ENCODE measurements at regions not wholly inside any gene's neighbourhood (a gene's known extent, or its start where the extent isn't known, plus 50 kb on each side); places are given as distances from the start of the nearest gene placed in this dataset.
A peak's percentile ranks its signal among the peaks of the same experiment; 100 is the strongest.

- ChIA-PET CTCF (interaction anchor here (0.5 to 2.0 kb wide), 3 partner anchors 56 to 146 kb away, joined by 3 to 5 read pairs (median 4); no protein-coding TSS in a partner anchor), POLR2A (interaction anchor here (1.4 kb wide), 1 partner anchor 11 kb away, joined by 4 read pairs; no protein-coding TSS in a partner anchor)
- Mint-ChIP-seq H3K27ac (peak overlapping the region; percentile 53; the same call in 1 of the 2 replicates), H3K4me3 (no peak overlapping the region), H3K36me3 (no peaks in the 10 kb centered on the region), H3K4me1 (peaks cover 32% of the 10 kb centered on the region), H3K27me3 (ENCODE audit: low read depth) (no peaks in the 10 kb centered on the region), H3K9me3 (no peaks in the 10 kb centered on the region)
- ATAC-seq (no peak), DNase-seq (ENCODE audit: low spot score) (no peak)
- TF ChIP-seq MXD4 (CRISPR knock-in tag; IDR thresholded peaks at IDR 0.05; ENCODE audit: borderline replicate concordance) (no peak), HMGXB4 (CRISPR knock-in tag; IDR thresholded peaks at IDR 0.05) (no peak), ATF2 (CRISPR knock-in tag; IDR thresholded peaks at IDR 0.05; ENCODE audit: borderline replicate concordance, low read depth) (no peak), MAX (CRISPR knock-in tag; IDR thresholded peaks at IDR 0.05) (no peak), GRHL2 (CRISPR knock-in tag; IDR thresholded peaks at IDR 0.05; ENCODE audit: insufficient replicate concordance, severe bottlenecking) (no peak), ZBTB43 (CRISPR knock-in tag; IDR thresholded peaks at IDR 0.05) (no peak), IRF2 (CRISPR knock-in tag; IDR thresholded peaks at IDR 0.05; ENCODE audit: borderline replicate concordance, low read depth) (no peak), FOXJ3 (CRISPR knock-in tag; IDR thresholded peaks at IDR 0.05; ENCODE audit: borderline replicate concordance) (no peak)
Measured at GRCh38 chr4:128527946-128528576, 240.4 kb upstream of the PGRMC2 start.

- no peaks in the 10 kb centered on the region for H3K9me3 Mint-ChIP-seq
- ChIA-PET CTCF (interaction anchor here (0.5 kb wide), 1 partner anchor 55 kb away, joined by 4 read pairs; no protein-coding TSS in a partner anchor), POLR2A (no interaction called here)
- H3K4me3 Mint-ChIP-seq = no peak overlapping the region
- no peaks in the 10 kb centered on the region for H3K27me3 Mint-ChIP-seq (ENCODE audit: low read depth)
- no peak for ATAC-seq
- H3K36me3 Mint-ChIP-seq = no peaks in the 10 kb centered on the region
- DNase-seq (ENCODE audit: low spot score) = no peak
- H3K4me1 Mint-ChIP-seq = peaks cover 32% of the 10 kb centered on the region
- no peak overlapping the region for H3K27ac Mint-ChIP-seq
- no peak for TF ChIP-seq NR1H2 (CRISPR knock-in tag; IDR thresholded peaks at IDR 0.05)
- TF ChIP-seq ZNF396 (CRISPR knock-in tag; IDR thresholded peaks at IDR 0.05; ENCODE audit: borderline replicate concordance) = no peak
- TF ChIP-seq HMGA2 (CRISPR knock-in tag; IDR thresholded peaks at IDR 0.05) = no peak
- TF ChIP-seq FOXP4 (CRISPR knock-in tag; IDR thresholded peaks at IDR 0.05) = no peak
- no peak for TF ChIP-seq ARID4B (CRISPR knock-in tag; IDR thresholded peaks at IDR 0.05; ENCODE audit: borderline replicate concordance)
- no peak for TF ChIP-seq IRF1 (CRISPR knock-in tag; IDR thresholded peaks at IDR 0.05)
- TF ChIP-seq ZNF281 (CRISPR knock-in tag; IDR thresholded peaks at IDR 0.05) = no peak
- no peak for TF ChIP-seq ATF6 (CRISPR knock-in tag; IDR thresholded peaks at IDR 0.05)
Measured at GRCh38 chr4:128527351-128527750, 239.7 kb upstream of the PGRMC2 start.
